ENCODE measurements at regions not wholly inside any gene's neighbourhood (a gene's known extent, or its start where the extent isn't known, plus 50 kb on each side); places are given as distances from the start of the nearest gene placed in this dataset.

DNA sequence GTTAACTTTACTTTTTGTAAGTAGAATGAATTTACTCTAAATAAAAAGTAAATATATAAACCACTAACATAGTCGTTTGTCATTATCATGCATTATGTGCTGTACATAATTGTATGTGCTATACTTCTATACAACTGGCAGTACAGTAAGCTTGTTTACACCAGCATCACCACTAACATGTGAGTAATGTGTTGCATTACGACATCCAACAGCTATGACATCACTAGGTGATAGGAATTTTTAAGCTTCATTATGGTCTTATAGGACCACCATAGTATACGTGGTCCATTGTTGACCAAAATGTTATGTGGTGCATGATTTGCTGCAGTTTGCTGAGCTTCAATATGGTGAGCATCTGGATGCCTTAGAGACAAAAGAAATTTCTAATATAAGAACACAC lies 819.1 kb upstream of the GRAMD2B start:
- Mint-ChIP-seq H3K27ac (no peak overlapping the region), H3K4me3 (no peak overlapping the region), H3K36me3 (no peaks in the 10 kb centered on the region), H3K9me3 (peaks cover 3 to 4% of the 10 kb centered on the region in 2 donors), H3K4me1 (no peaks in the 10 kb centered on the region), H3K27me3 (ENCODE audit: low read depth in 2 of 2) (no peaks in the 10 kb centered on the region)
- TF ChIP-seq, protein P1, sequence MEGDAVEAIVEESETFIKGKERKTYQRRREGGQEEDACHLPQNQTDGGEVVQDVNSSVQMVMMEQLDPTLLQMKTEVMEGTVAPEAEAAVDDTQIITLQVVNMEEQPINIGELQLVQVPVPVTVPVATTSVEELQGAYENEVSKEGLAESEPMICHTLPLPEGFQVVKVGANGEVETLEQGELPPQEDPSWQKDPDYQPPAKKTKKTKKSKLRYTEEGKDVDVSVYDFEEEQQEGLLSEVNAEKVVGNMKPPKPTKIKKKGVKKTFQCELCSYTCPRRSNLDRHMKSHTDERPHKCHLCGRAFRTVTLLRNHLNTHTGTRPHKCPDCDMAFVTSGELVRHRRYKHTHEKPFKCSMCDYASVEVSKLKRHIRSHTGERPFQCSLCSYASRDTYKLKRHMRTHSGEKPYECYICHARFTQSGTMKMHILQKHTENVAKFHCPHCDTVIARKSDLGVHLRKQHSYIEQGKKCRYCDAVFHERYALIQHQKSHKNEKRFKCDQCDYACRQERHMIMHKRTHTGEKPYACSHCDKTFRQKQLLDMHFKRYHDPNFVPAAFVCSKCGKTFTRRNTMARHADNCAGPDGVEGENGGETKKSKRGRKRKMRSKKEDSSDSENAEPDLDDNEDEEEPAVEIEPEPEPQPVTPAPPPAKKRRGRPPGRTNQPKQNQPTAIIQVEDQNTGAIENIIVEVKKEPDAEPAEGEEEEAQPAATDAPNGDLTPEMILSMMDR (IDR thresholded peaks at IDR 0.05), result no peak
- no peak overlapping the region for H3K27ac ChIP-seq (ENCODE audit: low read length)
- DNase-seq, result no peak
- H3K36me3 ChIP-seq (ENCODE audit: control insufficient read depth, insufficient read depth, low read length), result no peaks in the 10 kb centered on the region
- H3K27me3 ChIP-seq (ENCODE audit: control insufficient read depth, insufficient read depth, low read length), result no peaks in the 10 kb centered on the region
- H3K4me1 ChIP-seq (ENCODE audit: control insufficient read depth, insufficient read depth, low read length), result no peaks in the 10 kb centered on the region
- H3K4me3 ChIP-seq (ENCODE audit: low read length), result no peak overlapping the region
- ATAC-seq, result no peak
- intact Hi-C loops (cut with micrococcal nuclease), result no loop called here
- H3K9me3 ChIP-seq (ENCODE audit: control insufficient read depth, insufficient read depth, low read length), result no peaks in the 10 kb centered on the region
- WGBS (ENCODE audit: insufficient coverage), result 88% methylated on average over 1 of the region's 3 CpGs

DNA sequence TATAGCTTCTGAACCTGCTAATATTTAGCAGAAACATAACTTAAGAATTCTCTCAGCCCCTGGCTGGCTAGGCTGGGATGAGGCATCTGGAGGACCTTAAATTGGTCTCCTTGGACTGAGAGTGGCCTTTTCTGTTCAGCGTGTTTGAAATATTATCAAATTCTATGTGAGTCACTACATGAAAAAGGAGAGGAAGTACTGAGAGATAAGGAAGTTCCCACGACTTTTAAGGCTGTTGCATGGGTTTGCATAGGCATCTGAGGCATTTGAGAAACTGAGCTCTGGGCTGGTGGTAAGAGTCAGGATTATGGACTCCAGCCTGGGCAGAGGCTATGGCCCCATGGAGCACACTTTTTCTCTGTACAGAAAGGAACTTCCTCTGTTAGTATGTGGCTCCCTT lies 816.2 kb upstream of the GRAMD2B start:
- no peak overlapping the region for H3K4me3 ChIP-seq (ENCODE audit: low read length)
- no peak overlapping the region for H3K27ac ChIP-seq (ENCODE audit: low read length)
- H3K36me3 Mint-ChIP-seq, result no peaks in the 10 kb centered on the region
- H3K27ac Mint-ChIP-seq, result no peak overlapping the region
- no peak for DNase-seq
- H3K4me3 Mint-ChIP-seq, result no peak overlapping the region
- no peaks in the 10 kb centered on the region for H3K4me1 ChIP-seq (ENCODE audit: control insufficient read depth, insufficient read depth, low read length)
- intact Hi-C loops (cut with micrococcal nuclease), result no loop called here
- TF ChIP-seq, protein P1 (IDR thresholded peaks at IDR 0.05), result no peak
- no peaks in the 10 kb centered on the region for H3K9me3 Mint-ChIP-seq
- H3K36me3 ChIP-seq (ENCODE audit: control insufficient read depth, insufficient read depth, low read length), result no peaks in the 10 kb centered on the region
- H3K27me3 Mint-ChIP-seq (ENCODE audit: low read depth in 2 of 2), result no peaks in the 10 kb centered on the region
- H3K4me1 Mint-ChIP-seq, result no peaks in the 10 kb centered on the region
- 62% methylated on average over 2 of the region's 2 CpGs for WGBS (ENCODE audit: insufficient coverage)
- H3K27me3 ChIP-seq (ENCODE audit: control insufficient read depth, insufficient read depth, low read length), result no peaks in the 10 kb centered on the region
- H3K9me3 ChIP-seq (ENCODE audit: control insufficient read depth, insufficient read depth, low read length), result no peaks in the 10 kb centered on the region
- no peak for ATAC-seq

DNA sequence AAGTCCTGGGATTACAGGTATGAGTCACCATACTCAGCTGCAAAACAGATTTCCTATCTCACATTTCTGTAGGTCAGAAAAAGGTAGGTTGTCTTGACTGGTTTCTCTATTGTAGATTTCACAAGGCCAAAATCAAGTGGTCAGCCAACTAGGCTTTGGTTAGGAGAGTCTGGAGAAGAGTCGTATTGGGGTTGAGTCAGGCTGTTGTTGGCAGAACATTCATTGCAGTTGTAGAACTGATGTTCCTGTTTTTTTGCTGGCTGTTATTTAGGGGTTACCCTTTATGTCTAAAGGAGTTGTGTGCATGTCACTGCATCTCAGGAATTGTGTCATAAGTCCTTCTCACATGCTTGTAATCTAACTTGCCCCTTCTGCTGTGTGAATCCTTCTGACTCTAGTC lies 814.2 kb upstream of the GRAMD2B start:
- no peaks in the 10 kb centered on the region for H3K27me3 Mint-ChIP-seq (ENCODE audit: low read depth in 2 of 2)
- H3K9me3 Mint-ChIP-seq, result no peaks in the 10 kb centered on the region
- ATAC-seq (no peak), DNase-seq (no peak)
- 88% methylated on average over 1 of the region's 1 CpG for WGBS (ENCODE audit: insufficient coverage)
- Histone ChIP-seq H3K27me3 (ENCODE audit: control insufficient read depth, insufficient read depth, low read length) (no peaks in the 10 kb centered on the region), H3K4me1 (ENCODE audit: control insufficient read depth, insufficient read depth, low read length) (no peaks in the 10 kb centered on the region), H3K9me3 (ENCODE audit: control insufficient read depth, insufficient read depth, low read length) (no peaks in the 10 kb centered on the region), H3K27ac (ENCODE audit: low read length) (no peak overlapping the region), H3K36me3 (ENCODE audit: control insufficient read depth, insufficient read depth, low read length) (no peaks in the 10 kb centered on the region), H3K4me3 (ENCODE audit: low read length) (no peak overlapping the region)
- intact Hi-C loops (cut with micrococcal nuclease), result no loop called here
- TF ChIP-seq, protein P1 (IDR thresholded peaks at IDR 0.05), result no peak
- H3K4me1 Mint-ChIP-seq, result peaks cover 0 to 7% of the 10 kb centered on the region in 2 donors
- H3K27ac Mint-ChIP-seq, result no peak overlapping the region
- no peak overlapping the region for H3K4me3 Mint-ChIP-seq
- no peaks in the 10 kb centered on the region for H3K36me3 Mint-ChIP-seq

DNA sequence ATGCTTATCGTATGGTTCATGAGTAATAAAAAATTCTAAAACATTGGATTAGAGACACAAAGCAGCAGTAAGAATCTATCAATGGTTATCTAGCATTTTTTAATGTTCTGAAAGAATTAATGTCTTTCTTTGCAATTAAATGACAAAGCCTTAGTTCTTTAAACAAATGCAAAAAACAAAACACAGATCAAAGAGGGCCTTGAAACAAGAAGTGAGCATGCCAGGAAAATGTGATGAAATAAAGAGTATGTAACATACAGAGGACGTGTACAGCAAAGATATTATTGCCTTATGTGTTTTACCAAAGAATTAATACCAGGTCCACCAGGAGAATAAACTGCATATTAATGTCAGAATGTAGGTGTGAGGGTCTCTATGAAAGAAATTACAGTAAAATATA lies 812.3 kb upstream of the GRAMD2B start:
- Mint-ChIP-seq H3K4me3 (no peak overlapping the region), H3K4me1 (peaks cover 0 to 7% of the 10 kb centered on the region in 2 donors)
- no peak overlapping the region for H3K27ac ChIP-seq (ENCODE audit: low read length)

More for the DNA sequence above, 812.3 kb upstream of the GRAMD2B start:
- ATAC-seq (no peak), DNase-seq (no peak)
- 92% methylated on average over 1 of the region's 2 CpGs for WGBS (ENCODE audit: insufficient coverage)
- no peaks in the 10 kb centered on the region for H3K36me3 ChIP-seq (ENCODE audit: control insufficient read depth, insufficient read depth, low read length)
- no peaks in the 10 kb centered on the region for H3K4me1 ChIP-seq (ENCODE audit: control insufficient read depth, insufficient read depth, low read length)
- H3K27me3 ChIP-seq (ENCODE audit: control insufficient read depth, insufficient read depth, low read length), result no peaks in the 10 kb centered on the region
- intact Hi-C loops (cut with micrococcal nuclease), result no loop called here
- no peak overlapping the region for H3K4me3 ChIP-seq (ENCODE audit: low read length)
- Mint-ChIP-seq H3K9me3 (no peaks in the 10 kb centered on the region), H3K27me3 (ENCODE audit: low read depth in 2 of 2) (no peaks in the 10 kb centered on the region), H3K27ac (no peak overlapping the region), H3K36me3 (no peaks in the 10 kb centered on the region)
- TF ChIP-seq, protein P1 (IDR thresholded peaks at IDR 0.05), result no peak
- H3K9me3 ChIP-seq (ENCODE audit: control insufficient read depth, insufficient read depth, low read length), result no peaks in the 10 kb centered on the region

All from natural killer cell (primary cell).